Neutrophil (primary cell): ENCODE measurements at regions not wholly inside any gene's neighbourhood (a gene's known extent, or its start where the extent isn't known, plus 50 kb on each side); places are given as distances from the start of the nearest gene placed in this dataset.
A peak's percentile ranks its signal among the peaks of the same experiment; 100 is the strongest.

Source experiments
- H3K27ac ChIP-seq: fragments of 200-600 bp; sonication (generic); 2 replicates; pipeline ENCODE4 v1.5.1; 2016; ENCODE audit warnings: mild to moderate bottlenecking, moderate library complexity
- H3K27me3 ChIP-seq: fragments of 200-600 bp; sonication (generic); 2 replicates; pipeline ENCODE4 v1.6.0; 2016; ENCODE audit warnings: mild to moderate bottlenecking
- H3K36me3 ChIP-seq: fragments of 200-600 bp; sonication (generic); 2 replicates; pipeline ENCODE4 v1.5.1; 2017
- H3K4me1 ChIP-seq, 2 experiments: fragments of 200-600 bp in 1 of 2; sonication (generic) in 1 of 2; 1 replicate in 1 of 2; 2 replicates in 1 of 2; pipeline versions ENCODE4 v1.5.1 to v1.6.1; 2013 to 2016; ENCODE audit warnings: low read depth in 1 of 2, low read length in 1 of 2, mild to moderate bottlenecking in 1 of 2, moderate library complexity in 1 of 2; ENCODE audit not compliant: control insufficient read depth in 1 of 2, insufficient read depth in 1 of 2
- H3K4me3 ChIP-seq, 2 experiments: fragments of 200-600 bp in 1 of 2; sonication (generic) in 1 of 2; 1 replicate in 1 of 2; 2 replicates in 1 of 2; pipeline ENCODE4 v1.5.1; 2013 to 2016; ENCODE audit warnings: low read depth in 1 of 2, low read length in 1 of 2, mild to moderate bottlenecking in 1 of 2, moderate library complexity in 1 of 2
- H3K9me3 ChIP-seq: fragments of 200-600 bp; sonication (generic); 2 replicates; pipeline ENCODE4 v1.5.1; 2016
- CTCF ChIP-seq: fragments of 200-600 bp; sonication (generic); IDR thresholded peaks from 2 replicates; pipeline ENCODE4 v1.5.1; 2016; ENCODE audit warnings: antibody characterized with exemption

GRCh38 chr6:55980627-55981211 lies 105.3 kb upstream of the BMP5 start:
- TF ChIP-seq CTCF: peak; percentile 36
- no peaks in the 10 kb centered on the region for H3K36me3 ChIP-seq
- no peak overlapping the region for H3K4me3 ChIP-seq
- H3K9me3 ChIP-seq: no peaks in the 10 kb centered on the region
- H3K4me1 ChIP-seq: peaks cover 0 to 11% of the 10 kb centered on the region in 2 experiments
- no peaks in the 10 kb centered on the region for H3K27me3 ChIP-seq
- H3K27ac ChIP-seq: no peak overlapping the region

- no peak for TF ChIP-seq CTCF
- Histone ChIP-seq H3K27me3 (no peaks in the 10 kb centered on the region), H3K9me3 (no peaks in the 10 kb centered on the region), H3K4me1 (peaks cover 0 to 11% of the 10 kb centered on the region in 2 experiments), H3K27ac (no peak overlapping the region), H3K36me3 (no peaks in the 10 kb centered on the region), H3K4me3 (no peak overlapping the region)
Observed at GRCh38 chr6:55979526-55979925, 104.1 kb upstream of the BMP5 start.

GRCh38 chr6:55977959-55978665 lies 102.7 kb upstream of the BMP5 start:
- peaks cover 0 to 11% of the 10 kb centered on the region in 2 experiments for H3K4me1 ChIP-seq
- no peak for TF ChIP-seq CTCF
- no peak overlapping the region for H3K4me3 ChIP-seq
- no peaks in the 10 kb centered on the region for H3K9me3 ChIP-seq
- no peaks in the 10 kb centered on the region for H3K36me3 ChIP-seq
- peaks cover 3% of the 10 kb centered on the region for H3K27me3 ChIP-seq
- no peak overlapping the region for H3K27ac ChIP-seq

- TF ChIP-seq CTCF: no peak
- H3K4me3 ChIP-seq: no peak overlapping the region
- H3K9me3 ChIP-seq: no peaks in the 10 kb centered on the region
- no peaks in the 10 kb centered on the region for H3K36me3 ChIP-seq
- H3K27ac ChIP-seq: no peak overlapping the region
- H3K27me3 ChIP-seq: peaks cover 3% of the 10 kb centered on the region
- H3K4me1 ChIP-seq: peaks cover 0 to 8% of the 10 kb centered on the region in 2 experiments
Observed at GRCh38 chr6:55974688-55975087, 99.3 kb upstream of the BMP5 start.

GRCh38 chr6:55972091-55972490 lies 96.7 kb upstream of the BMP5 start:
- peaks cover 3% of the 10 kb centered on the region for H3K27me3 ChIP-seq
- TF ChIP-seq CTCF: no peak
- H3K36me3 ChIP-seq: no peaks in the 10 kb centered on the region
- no peak overlapping the region for H3K27ac ChIP-seq
- no peaks in the 10 kb centered on the region for H3K4me1 ChIP-seq
- no peak overlapping the region for H3K4me3 ChIP-seq
- H3K9me3 ChIP-seq: no peaks in the 10 kb centered on the region
